ENCODE measurements at regions not wholly inside any gene's neighbourhood (a gene's known extent, or its start where the extent isn't known, plus 50 kb on each side); places are given as distances from the start of the nearest gene placed in this dataset.

- TF ChIP-seq POLR2A (IDR thresholded peaks at IDR 0.05) = no peak
- TF ChIP-seq CTCF (IDR thresholded peaks at IDR 0.05) = no peak
These were observed 374.8 kb downstream of the NR2F1-AS1 start for GRCh38 chr5:93206203-93206602.
